H1 (cell line): ENCODE measurements at regions not wholly inside any gene's neighbourhood (a gene's known extent, or its start where the extent isn't known, plus 50 kb on each side); places are given as distances from the start of the nearest gene placed in this dataset.

ENCODE experiments used
- CTCF ChIA-PET: fragments of 300-600 bp; sonication (Branson Sonifier 250); formaldehyde crosslinking; loops from one replicate; lab custom pipeline; 2021; ENCODE audit not compliant: partially characterized antibody; lab: Charles Lee
- POLR2A ChIA-PET: fragments of 300-600 bp; sonication (Branson Sonifier 250); formaldehyde crosslinking; loops from one replicate; lab custom pipeline; 2021; ENCODE audit warnings: inconsistent platforms; ENCODE audit not compliant: partially characterized antibody; lab: Charles Lee
- DNase-seq, 2 experiments: peaks; one replicate each; pipeline versions ENCODE4 v3.0.0 to v3.0.0-alpha.2; 2010 to 2022; ENCODE audit warnings: low spot score in 2 of 2, low read depth in 1 of 2, mixed read lengths in 1 of 2
- FAIRE-seq: peaks from 2 replicates; lab custom pipeline; 2011; peaks lifted over from hg19 to GRCh38; lab: Jason Lieb, UNC
- H2AFZ ChIP-seq: 2 replicates; pipeline ENCODE4 v1.8.1; 2012; ENCODE audit warnings: low read length, inconsistent platforms
- H2AK5ac ChIP-seq: 2 replicates; pipeline ENCODE4 v1.6.1; 2013; ENCODE audit warnings: low read depth, low read length
- H2BK120ac ChIP-seq: replicated peaks from 2 replicates; pipeline ENCODE3; 2013; ENCODE audit warnings: low read depth, low read length, inconsistent platforms
- H2BK12ac ChIP-seq: 2 replicates; pipeline ENCODE4 v1.6.1; 2013; ENCODE audit warnings: low read depth, low read length
- H2BK15ac ChIP-seq: 2 replicates; pipeline ENCODE4 v1.6.1; 2013; ENCODE audit warnings: low read length
- H2BK20ac ChIP-seq: 2 replicates; pipeline ENCODE4 v1.6.1; 2013; ENCODE audit warnings: low read length
- H2BK5ac ChIP-seq: 2 replicates; pipeline ENCODE4 v1.6.1; 2013; ENCODE audit warnings: low read depth, low read length
- H3K14ac ChIP-seq: 2 replicates; pipeline ENCODE4 v1.6.1; 2013; ENCODE audit warnings: inconsistent platforms; ENCODE audit not compliant: insufficient read length
- H3K18ac ChIP-seq: 2 replicates; pipeline ENCODE4 v1.6.1; 2013; ENCODE audit warnings: low read length; ENCODE audit errors: extremely low read depth
- H3K23ac ChIP-seq: 2 replicates; pipeline ENCODE4 v1.6.1; 2013; ENCODE audit warnings: inconsistent platforms; ENCODE audit not compliant: insufficient read length
- H3K23me2 ChIP-seq: 2 replicates; pipeline ENCODE4 v1.6.1; 2013; ENCODE audit warnings: low read depth, low read length
- H3K27ac ChIP-seq: 2 replicates; pipeline ENCODE4 v1.6.1; 2011; ENCODE audit warnings: low read depth, low read length, inconsistent platforms
- H3K27me3 ChIP-seq, 4 experiments: replicated peaks in 1 of 4; 1 replicate in 1 of 4; 2 replicates in 3 of 4; pipeline versions ENCODE4 v1.6.1 to v1.8.1; 2011 to 2013; ENCODE audit warnings: low read length in 3 of 4, mild to moderate bottlenecking in 3 of 4, inconsistent platforms in 2 of 4, mixed read lengths in 2 of 4, moderate library complexity in 1 of 4; ENCODE audit not compliant: control insufficient read depth in 3 of 4, insufficient read depth in 3 of 4; ENCODE audit errors: extremely low read depth in 1 of 4
- H3K36me3 ChIP-seq, 4 experiments: 2 replicates each; pipeline versions ENCODE4 v1.6.1 to v1.8.1; 2011 to 2013; ENCODE audit warnings: mild to moderate bottlenecking in 4 of 4, low read length in 3 of 4, moderate library complexity in 2 of 4, control low read depth in 1 of 4, inconsistent platforms in 1 of 4; ENCODE audit not compliant: insufficient read depth in 4 of 4, control insufficient read depth in 2 of 4
- H3K4ac ChIP-seq: replicated peaks from 2 replicates; pipeline ENCODE3; 2013; ENCODE audit warnings: low read length, low read depth, mixed read lengths, inconsistent platforms; ENCODE audit not compliant: insufficient read length
- H3K4me1 ChIP-seq, 4 experiments: replicated peaks in 1 of 4; 1 replicate in 1 of 4; 2 replicates in 3 of 4; pipeline versions ENCODE4 v1.6.1 to v1.8.1; 2011 to 2013; ENCODE audit warnings: low read length in 3 of 4, inconsistent platforms in 2 of 4, mixed read lengths in 1 of 4; ENCODE audit not compliant: insufficient read depth in 4 of 4, control insufficient read depth in 3 of 4
- H3K4me2 ChIP-seq, 2 experiments: 2 replicates each; pipeline versions ENCODE4 v1.6.1 to v1.8.1; 2011 to 2013; ENCODE audit warnings: low read depth in 2 of 2, low read length in 2 of 2, control low read depth in 1 of 2, inconsistent platforms in 1 of 2, mild to moderate bottlenecking in 1 of 2; ENCODE audit not compliant: insufficient read depth in 1 of 2
- H3K4me3 ChIP-seq, 4 experiments: fragments of 200-600, 300-600 bp in 1 of 4; sonication (generic), shearing (Covaris generic), sonication (Bioruptor Twin) in 1 of 4; 2 replicates each; pipeline versions ENCODE4 v1.5.1 to v1.8.1; 2011 to 2016; ENCODE audit warnings: low read length in 4 of 4, low read depth in 3 of 4, control low read depth in 2 of 4, inconsistent platforms in 2 of 4, mild to moderate bottlenecking in 2 of 4, mixed read lengths in 1 of 4, moderate library complexity in 1 of 4; ENCODE audit not compliant: insufficient read depth in 2 of 4; ENCODE audit errors: extremely low read depth in 1 of 4
- H3K56ac ChIP-seq: replicated peaks from 2 replicates; pipeline ENCODE3; 2013; ENCODE audit warnings: low read depth, mild to moderate bottlenecking, mixed read lengths, low read length, inconsistent platforms; ENCODE audit not compliant: insufficient read length
- H3K79me1 ChIP-seq: 2 replicates; pipeline ENCODE4 v1.6.1; 2013; ENCODE audit warnings: low read depth, low read length, control low read depth
- H3K79me2 ChIP-seq, 2 experiments: 2 replicates each; pipeline versions ENCODE4 v1.6.1 to v1.8.1; 2012 to 2013; ENCODE audit warnings: low read length in 2 of 2, mild to moderate bottlenecking in 2 of 2, inconsistent platforms in 1 of 2; ENCODE audit not compliant: insufficient read depth in 2 of 2, control insufficient read depth in 1 of 2
- H3K9ac ChIP-seq, 4 experiments: replicated peaks in 1 of 4; 1 replicate in 1 of 4; 2 replicates in 3 of 4; pipeline versions ENCODE4 v1.6.1 to v1.8.1; 2011 to 2013; ENCODE audit warnings: low read depth in 3 of 4, low read length in 3 of 4, control low read depth in 2 of 4, mild to moderate bottlenecking in 2 of 4, moderate library complexity in 2 of 4, inconsistent platforms in 1 of 4; ENCODE audit errors: extremely low read depth in 1 of 4
- H3K9me3 ChIP-seq, 2 experiments: 2 replicates each; pipeline versions ENCODE4 v1.6.1 to v1.8.1; 2012 to 2013; ENCODE audit warnings: mild to moderate bottlenecking in 2 of 2, moderate library complexity in 2 of 2, control low read depth in 1 of 2, inconsistent platforms in 1 of 2, low read depth in 1 of 2, low read length in 1 of 2, mixed read lengths in 1 of 2; ENCODE audit not compliant: insufficient read depth in 2 of 2
- H4K20me1 ChIP-seq, 2 experiments: replicated peaks in 1 of 2; 2 replicates each; pipeline versions ENCODE3 to v1.8.1; 2011 to 2013; ENCODE audit warnings: inconsistent platforms in 2 of 2, low read length in 2 of 2, mild to moderate bottlenecking in 1 of 2; ENCODE audit not compliant: insufficient read depth in 2 of 2, control insufficient read depth in 1 of 2
- H4K5ac ChIP-seq: 2 replicates; pipeline ENCODE4 v1.6.1; 2013; ENCODE audit warnings: low read length, low read depth, mixed read lengths, inconsistent platforms; ENCODE audit not compliant: insufficient read length
- H4K8ac ChIP-seq: 2 replicates; pipeline ENCODE4 v1.8.0; 2013; ENCODE audit warnings: mild to moderate bottlenecking, moderate library complexity, low read length, inconsistent platforms; ENCODE audit not compliant: insufficient read depth; ENCODE audit errors: extremely low read depth
- H4K91ac ChIP-seq: replicated peaks from 2 replicates; pipeline ENCODE3; 2013; ENCODE audit warnings: low read length, mixed read lengths, inconsistent platforms; ENCODE audit not compliant: insufficient read length
- ATF2 ChIP-seq: IDR thresholded peaks from 2 replicates; pipeline ENCODE4 v1.6.1; 2012; ENCODE audit warnings: low read length, inconsistent platforms
- BACH1 ChIP-seq: IDR thresholded peaks from 2 replicates; pipeline ENCODE4 v1.6.1; 2012; ENCODE audit warnings: low read length, improper control_type of control experiment
- CHD2 ChIP-seq: IDR thresholded peaks from 2 replicates; pipeline ENCODE4 v1.6.1; 2012; ENCODE audit warnings: low read length, improper control_type of control experiment
- CREB1 ChIP-seq: IDR thresholded peaks from 2 replicates; pipeline ENCODE4 v1.6.1; 2012; ENCODE audit warnings: inconsistent platforms
- GABPA ChIP-seq: IDR thresholded peaks from 2 replicates; pipeline ENCODE4 v1.6.1; 2011; ENCODE audit warnings: mild to moderate bottlenecking, low read length, moderate library complexity, borderline replicate concordance; ENCODE audit not compliant: insufficient read depth
- GTF2F1 ChIP-seq: IDR thresholded peaks from 2 replicates; pipeline ENCODE4 v1.6.1; 2012; ENCODE audit warnings: low read depth, low read length, improper control_type of control experiment, borderline replicate concordance
- HDAC6 ChIP-seq: IDR thresholded peaks from one replicate; pipeline ENCODE4 v1.7.1; 2012; ENCODE audit warnings: low read depth, mild to moderate bottlenecking, inconsistent platforms, low read length, moderate library complexity
- KDM5A ChIP-seq: fragments of 200-600 bp; IDR thresholded peaks from 2 replicates; pipeline ENCODE4 v1.7.1; 2012; ENCODE audit warnings: mild to moderate bottlenecking, low read length, inconsistent platforms, mixed read lengths
- MAFK ChIP-seq: IDR thresholded peaks from 2 replicates; pipeline ENCODE4 v1.6.1; 2012; ENCODE audit warnings: low read depth, mild to moderate bottlenecking, improper control_type of control experiment, low read length
- MAX ChIP-seq: IDR thresholded peaks from 2 replicates; pipeline ENCODE4 v1.6.1; 2012; ENCODE audit warnings: inconsistent platforms
- RAD21 ChIP-seq, 2 experiments: IDR thresholded peaks in 1 of 2; conservative IDR thresholded peaks in 1 of 2; 2 replicates each; pipeline ENCODE4 v1.6.1; 2011; ENCODE audit warnings: low read depth in 2 of 2, low read length in 2 of 2, improper control_type of control experiment in 1 of 2, inconsistent platforms in 1 of 2, mild to moderate bottlenecking in 1 of 2, moderate library complexity in 1 of 2
- SP1 ChIP-seq: IDR thresholded peaks from 2 replicates; pipeline ENCODE4 v1.6.1; 2011; ENCODE audit warnings: low read depth, low read length
- TCF12 ChIP-seq: IDR thresholded peaks from 2 replicates; pipeline ENCODE4 v1.6.1; 2011; ENCODE audit warnings: low read depth, mild to moderate bottlenecking, low read length
- TEAD4 ChIP-seq: IDR thresholded peaks from 2 replicates; pipeline ENCODE4 v1.6.1; 2012; ENCODE audit warnings: low read depth, low read length, inconsistent platforms, mixed read lengths
- WGBS, 2 experiments: shearing (Covaris generic) in 1 of 2; methylation state at CpG; one replicate each; pipeline versions ENCODE4 v1.1.6 to v1.1.7; 2013 to 2015; ENCODE audit warnings: low lambda C conversion rate in 2 of 2, mixed read lengths in 2 of 2, inconsistent platforms in 1 of 2, low coverage in 1 of 2, missing lambda C conversion rate in 1 of 2; ENCODE audit not compliant: insufficient replicate concordance in 2 of 2, insufficient coverage in 1 of 2, insufficient read length in 1 of 2; ENCODE audit errors: extremely low coverage in 1 of 2, missing lambda C conversion rate in 1 of 2; 5-methylcytosine and 5-hydroxymethylcytosine counted together

- ChIA-PET POLR2A (interaction anchor here (4.8 kb wide), 1 partner anchor 10 kb away, joined by 26 read pairs; no protein-coding TSS in a partner anchor), CTCF (interaction anchor here (1.1 to 1.7 kb wide), 5 partner anchors 9 to 256 kb away, joined by 3 to 4 read pairs (median 3); no protein-coding TSS in a partner anchor)
- Histone ChIP-seq H3K4me1 (no peaks in the 10 kb centered on the region; a peak in 1 of 7 replicates), H2BK5ac (no peak overlapping the region), H3K23ac (no peak overlapping the region), H4K8ac (no peak overlapping the region), H2BK15ac (no peak overlapping the region), H3K4me2 (no peak overlapping the region), H3K56ac (no peak overlapping the region), H3K27me3 (no peaks in the 10 kb centered on the region), H3K4ac (no peak overlapping the region), H4K91ac (no peak overlapping the region), H3K18ac (no peak overlapping the region), H4K20me1 (no peaks in the 10 kb centered on the region), H2AFZ (no peak overlapping the region), H3K9ac (no peak overlapping the region), H3K36me3 (no peaks in the 10 kb centered on the region), H3K27ac (no peak overlapping the region), H4K5ac (no peak overlapping the region), H3K79me2 (no peaks in the 10 kb centered on the region), H3K4me3 (no peak overlapping the region), H3K9me3 (no peaks in the 10 kb centered on the region), H3K14ac (no peak overlapping the region), H2BK120ac (no peak overlapping the region), H2BK12ac (no peak overlapping the region), H2AK5ac (no peak overlapping the region), H3K79me1 (no peaks in the 10 kb centered on the region), H3K23me2 (no peaks in the 10 kb centered on the region), H2BK20ac (no peak overlapping the region)
- WGBS, 2 experiments, result 82% methylated on average over 3 of the region's 3 CpGs; no CpG with 5 or more reads in 1 of the 2 experiments
- FAIRE-seq, result no peak
- no peak for DNase-seq
- TF ChIP-seq KDM5A, result no peak
- TF ChIP-seq MAFK, result no peak
- TF ChIP-seq CHD2, result no peak
- no peak for TF ChIP-seq SP1
- TF ChIP-seq TEAD4, result no peak
- no peak for TF ChIP-seq GTF2F1
- no peak for TF ChIP-seq GABPA
- TF ChIP-seq CREB1, result no peak
- no peak for TF ChIP-seq BACH1
- no peak for TF ChIP-seq RAD21 (IDR thresholded peaks at IDR 0.05 in 1 of 2, conservative IDR thresholded peaks at IDR 0.05 in 1 of 2; ENCODE audit: low read depth in 2 of 2, low read length in 2 of 2)
- no peak for TF ChIP-seq MAX
- no peak for TF ChIP-seq HDAC6
- TF ChIP-seq TCF12, result no peak
- TF ChIP-seq ATF2, result no peak
Observed at GRCh38 chr2:118176601-118177000, 88.3 kb downstream of the INSIG2 start.
